ENCODE measurements at regions not wholly inside any gene's neighbourhood (a gene's known extent, or its start where the extent isn't known, plus 50 kb on each side); places are given as distances from the start of the nearest gene placed in this dataset.
"Not testable (repeated sequence)": the region's sequence is repeated elsewhere in the genome, so short reads cannot be mapped to it uniquely, and the experiment has no call there.

- intact Hi-C loops (cut with DNase I): no loop called here
- peak in 8 of 42 donors; percentile 3 to 41 (median 22) for DNase-seq
These were observed 304.5 kb downstream of the NDUFA10 start for GRCh38 chr2:239720361-239721360.

DNA sequence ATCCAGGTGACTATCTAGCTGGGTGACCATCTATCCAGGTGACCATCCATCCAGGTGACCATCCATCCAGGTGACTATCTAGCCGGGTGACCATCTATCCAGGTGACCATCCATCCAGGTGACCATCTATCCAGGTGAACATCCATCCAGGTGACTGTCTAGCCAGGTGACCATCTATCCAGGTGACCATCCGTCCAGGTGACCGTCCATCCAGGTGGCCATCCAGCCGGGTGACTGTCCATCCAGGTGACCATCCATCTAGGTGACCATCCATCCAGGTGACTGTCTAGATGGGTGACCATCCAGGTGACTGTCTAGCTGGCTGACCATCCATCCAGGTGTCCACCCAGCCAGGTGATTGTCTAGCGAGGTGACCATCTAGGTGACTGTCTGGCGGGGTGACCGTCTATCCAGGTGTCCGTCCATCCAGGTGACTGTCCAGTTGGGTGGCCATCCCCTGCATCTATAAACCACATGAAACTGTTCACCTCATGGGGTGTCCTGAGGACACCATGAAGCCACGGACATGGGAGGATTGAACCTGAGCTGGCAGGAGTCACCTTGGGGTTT is 305.3 kb downstream of the NDUFA10 start:
- intact Hi-C loops (cut with DNase I): no loop called here
- DNase-seq: peak in 6 of 42 donors; percentile 3 to 31 (median 14)

- DNase-seq: peak in 3 of 42 donors; percentile 8 to 29 (median 21)
These were observed 306.2 kb downstream of the NDUFA10 start for GRCh38 chr2:239718991-239719390.

DNA sequence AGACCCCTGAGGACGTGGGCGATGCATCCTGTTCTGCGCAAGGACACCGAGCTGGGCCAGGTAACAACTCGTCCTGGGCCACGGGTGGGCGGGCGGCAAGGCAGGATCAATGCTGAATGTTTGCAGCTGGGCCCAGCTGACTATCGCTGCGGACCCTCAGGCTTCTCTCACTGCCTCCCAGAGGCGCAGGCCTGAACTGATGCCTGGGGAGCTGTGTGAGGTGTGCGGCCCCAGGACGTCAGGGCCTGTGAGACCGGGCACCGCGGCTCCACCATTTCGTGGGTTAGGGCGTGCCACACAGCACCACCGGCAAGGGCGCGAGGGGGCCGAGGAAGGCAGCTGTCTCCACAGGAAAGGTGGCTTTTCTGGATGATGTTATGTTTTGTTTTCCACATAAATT is 307.4 kb downstream of the NDUFA10 start:
- DNase-seq: peak in 8 of 42 donors; percentile 5 to 39 (median 22)
- intact Hi-C loops (cut with DNase I): no loop called here

More at GRCh38 chr2:239718991-239719390, 306.2 kb downstream of the NDUFA10 start:
- intact Hi-C loops (cut with DNase I): not testable (repeated sequence)

DNA sequence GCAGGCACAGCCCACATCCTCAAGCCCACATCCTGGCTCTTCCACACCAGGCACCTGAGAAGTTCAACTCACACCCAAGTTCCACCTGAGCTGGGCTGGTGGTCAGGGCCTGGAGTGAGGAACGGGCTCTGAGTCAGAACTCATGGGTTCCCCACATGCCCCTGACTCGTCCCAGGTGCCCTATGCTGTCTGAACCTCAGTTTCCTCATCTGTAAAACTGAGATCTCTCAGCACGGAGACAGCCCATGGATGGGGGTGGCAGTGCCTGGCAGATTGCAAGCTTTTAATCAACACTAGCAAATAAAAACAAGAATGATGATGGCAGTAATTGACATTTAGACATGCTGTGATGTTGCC is 307.8 kb downstream of the NDUFA10 start:
- intact Hi-C loops (cut with DNase I): no loop called here
- DNase-seq: peak in 4 of 42 donors; percentile 8 to 34 (median 19)

GRCh38 chr2:239716536-239717318 is 308.4 kb downstream of the NDUFA10 start:
- peak in 34 of 42 donors; percentile 23 to 81 (median 63) for DNase-seq

DNA sequence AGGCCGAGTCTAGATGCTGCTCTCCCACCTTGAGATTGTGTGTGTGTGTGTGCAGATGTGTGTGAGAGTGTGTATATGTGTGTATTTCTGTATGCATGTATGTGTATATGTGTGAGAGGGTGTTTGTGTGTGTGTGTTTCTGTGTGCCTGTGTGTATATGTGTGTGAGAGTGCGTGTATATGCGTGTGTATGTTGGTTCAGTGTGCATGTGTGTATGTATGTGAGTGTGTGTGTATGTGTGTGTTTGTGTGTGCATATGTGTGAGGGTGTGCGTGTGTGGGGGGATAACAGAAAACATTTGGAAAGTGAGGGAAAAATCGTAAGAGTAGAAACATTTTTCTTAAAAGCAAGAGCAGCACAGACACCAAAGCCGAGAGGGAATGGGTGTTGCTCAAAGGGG is 309.1 kb downstream of the NDUFA10 start:
- intact Hi-C loops (cut with DNase I): no loop called here
- no peak for DNase-seq

More at GRCh38 chr2:239716536-239717318, 308.4 kb downstream of the NDUFA10 start:
- intact Hi-C loops (cut with DNase I): no loop called here

GRCh38 chr2:239715606-239716005 is 309.5 kb downstream of the NDUFA10 start:
- peak in 6 of 42 donors; percentile 11 to 52 (median 29) for DNase-seq

GRCh38 chr2:239715202-239715601 is 309.9 kb downstream of the NDUFA10 start:
- peak in 5 of 42 donors; percentile 9 to 35 (median 22) for DNase-seq
- intact Hi-C loops (cut with DNase I): no loop called here

More at GRCh38 chr2:239715606-239716005, 309.5 kb downstream of the NDUFA10 start:
- intact Hi-C loops (cut with DNase I): no loop called here

- DNase-seq: peak in 4 of 42 donors; percentile 5 to 20 (median 12)
- intact Hi-C loops (cut with DNase I): no loop called here
These were observed 311.0 kb downstream of the NDUFA10 start for GRCh38 chr2:239714116-239714515.

GRCh38 chr2:239712755-239713154 is 311.9 kb upstream of the HDAC4 start:
- intact Hi-C loops (cut with DNase I): no loop called here
- DNase-seq: peak in 1 of 42 donors; percentile 0

DNA sequence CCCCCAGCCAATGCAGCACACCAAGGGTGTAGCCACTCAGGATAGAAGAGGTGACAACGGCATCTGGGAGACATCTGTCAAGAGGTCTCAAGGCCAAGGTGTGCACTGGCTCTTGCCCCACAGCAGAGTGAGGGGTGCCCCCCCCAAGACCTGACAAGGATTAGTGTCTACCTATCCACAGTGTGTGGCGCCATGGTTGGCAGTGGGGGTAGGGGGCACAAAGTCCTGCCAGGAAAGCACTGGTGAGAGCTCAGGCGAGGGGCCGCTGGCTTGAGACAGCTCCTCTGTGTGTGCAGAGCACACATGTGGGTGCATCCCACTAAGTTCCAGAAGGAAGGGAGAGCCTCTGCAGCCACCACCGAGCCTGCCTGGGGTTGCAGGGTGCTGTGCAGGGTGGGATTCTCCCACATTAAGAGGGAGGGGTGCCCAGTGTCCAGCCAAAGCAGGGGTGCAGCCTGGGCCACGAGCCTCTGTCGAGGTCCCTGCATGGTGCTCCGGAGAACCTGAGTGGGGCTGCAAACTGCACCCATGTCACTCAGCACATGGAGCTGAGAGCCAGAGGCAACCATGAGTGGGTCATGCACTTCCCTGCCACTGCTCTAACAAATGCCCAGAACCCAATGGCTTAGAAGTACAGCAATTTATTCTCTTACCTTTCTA is 311.2 kb upstream of the HDAC4 start:
- intact Hi-C loops (cut with DNase I): no loop called here
- peak in 5 of 42 donors; percentile 4 to 13 (median 8) for DNase-seq

GRCh38 chr2:239710953-239711861 is 310.4 kb upstream of the HDAC4 start:
- DNase-seq: peak in 6 of 42 donors; percentile 1 to 16 (median 6)
- intact Hi-C loops (cut with DNase I): no loop called here

- intact Hi-C loops (cut with DNase I): no loop called here
- DNase-seq: peak in 6 of 42 donors; percentile 4 to 36 (median 24)
These were observed 305.5 kb upstream of the HDAC4 start for GRCh38 chr2:239706367-239706766.

GRCh38 chr2:239704737-239705136 is 303.9 kb upstream of the HDAC4 start:
- DNase-seq: no peak
- intact Hi-C loops (cut with DNase I): no loop called here

- DNase-seq: peak in 1 of 42 donors; percentile 6
- intact Hi-C loops (cut with DNase I): no loop called here
These were observed 303.0 kb upstream of the HDAC4 start for GRCh38 chr2:239703834-239704233.

DNA sequence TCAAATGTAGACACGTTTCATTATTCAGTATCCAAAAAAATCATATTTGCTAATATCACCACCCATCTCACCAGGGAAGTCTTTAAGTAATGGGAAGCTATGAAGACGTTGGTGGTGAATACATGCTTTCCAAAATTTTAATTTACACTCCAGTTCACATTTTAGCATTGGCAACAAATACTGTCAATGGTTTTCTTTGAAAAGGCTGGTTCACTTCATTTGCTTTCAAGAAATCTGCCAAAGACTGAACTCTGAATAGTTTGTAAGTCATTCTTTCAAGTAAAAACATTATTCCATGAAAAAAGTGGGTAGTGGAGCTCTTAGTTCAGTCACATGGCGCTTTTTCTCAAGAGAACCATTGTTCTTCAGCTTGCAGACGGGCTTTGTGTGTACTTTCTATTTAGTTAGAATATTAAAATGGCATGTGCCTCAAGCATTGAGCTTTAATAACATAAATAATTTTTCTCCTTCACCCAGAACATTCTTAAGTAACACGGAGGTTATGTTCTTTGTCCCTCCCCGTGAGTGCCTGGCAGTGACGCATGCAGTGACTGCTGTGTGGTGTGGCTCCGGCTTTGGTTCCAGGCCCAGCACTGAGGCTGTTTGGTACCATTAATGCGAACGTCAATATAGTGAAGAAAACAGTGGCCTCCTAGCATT is 300.0 kb upstream of the HDAC4 start:
- DNase-seq: peak in 30 of 42 donors; percentile 17 to 80 (median 52)
- intact Hi-C loops (cut with DNase I): no loop called here

Data from head of caudate nucleus (tissue), 42 donors.